H1 (cell line): ENCODE measurements at regions not wholly inside any gene's neighbourhood (a gene's known extent, or its start where the extent isn't known, plus 50 kb on each side); places are given as distances from the start of the nearest gene placed in this dataset.

Source experiments
- CTCF ChIA-PET: fragments of 300-600 bp; sonication (Branson Sonifier 250); formaldehyde crosslinking; loops from one replicate; lab custom pipeline; 2021; ENCODE audit not compliant: partially characterized antibody; lab: Charles Lee
- POLR2A ChIA-PET: fragments of 300-600 bp; sonication (Branson Sonifier 250); formaldehyde crosslinking; loops from one replicate; lab custom pipeline; 2021; ENCODE audit warnings: inconsistent platforms; ENCODE audit not compliant: partially characterized antibody; lab: Charles Lee
- DNase-seq, 2 experiments: peaks; one replicate each; pipeline versions ENCODE4 v3.0.0 to v3.0.0-alpha.2; 2010 to 2022; ENCODE audit warnings: low spot score in 2 of 2, low read depth in 1 of 2, mixed read lengths in 1 of 2
- FAIRE-seq: peaks from 2 replicates; lab custom pipeline; 2011; peaks lifted over from hg19 to GRCh38; lab: Jason Lieb, UNC
- H2AFZ ChIP-seq: 2 replicates; pipeline ENCODE4 v1.8.1; 2012; ENCODE audit warnings: low read length, inconsistent platforms
- H2AK5ac ChIP-seq: 2 replicates; pipeline ENCODE4 v1.6.1; 2013; ENCODE audit warnings: low read depth, low read length
- H2BK120ac ChIP-seq: replicated peaks from 2 replicates; pipeline ENCODE3; 2013; ENCODE audit warnings: low read depth, low read length, inconsistent platforms
- H2BK12ac ChIP-seq: 2 replicates; pipeline ENCODE4 v1.6.1; 2013; ENCODE audit warnings: low read depth, low read length
- H2BK15ac ChIP-seq: 2 replicates; pipeline ENCODE4 v1.6.1; 2013; ENCODE audit warnings: low read length
- H2BK20ac ChIP-seq: 2 replicates; pipeline ENCODE4 v1.6.1; 2013; ENCODE audit warnings: low read length
- H2BK5ac ChIP-seq: 2 replicates; pipeline ENCODE4 v1.6.1; 2013; ENCODE audit warnings: low read depth, low read length
- H3K14ac ChIP-seq: 2 replicates; pipeline ENCODE4 v1.6.1; 2013; ENCODE audit warnings: inconsistent platforms; ENCODE audit not compliant: insufficient read length
- H3K18ac ChIP-seq: 2 replicates; pipeline ENCODE4 v1.6.1; 2013; ENCODE audit warnings: low read length; ENCODE audit errors: extremely low read depth
- H3K23ac ChIP-seq: 2 replicates; pipeline ENCODE4 v1.6.1; 2013; ENCODE audit warnings: inconsistent platforms; ENCODE audit not compliant: insufficient read length
- H3K23me2 ChIP-seq: 2 replicates; pipeline ENCODE4 v1.6.1; 2013; ENCODE audit warnings: low read depth, low read length
- H3K27ac ChIP-seq: 2 replicates; pipeline ENCODE4 v1.6.1; 2011; ENCODE audit warnings: low read depth, low read length, inconsistent platforms
- H3K27me3 ChIP-seq, 4 experiments: replicated peaks in 1 of 4; 1 replicate in 1 of 4; 2 replicates in 3 of 4; pipeline versions ENCODE4 v1.6.1 to v1.8.1; 2011 to 2013; ENCODE audit warnings: low read length in 3 of 4, mild to moderate bottlenecking in 3 of 4, inconsistent platforms in 2 of 4, mixed read lengths in 2 of 4, moderate library complexity in 1 of 4; ENCODE audit not compliant: control insufficient read depth in 3 of 4, insufficient read depth in 3 of 4; ENCODE audit errors: extremely low read depth in 1 of 4
- H3K36me3 ChIP-seq, 4 experiments: 2 replicates each; pipeline versions ENCODE4 v1.6.1 to v1.8.1; 2011 to 2013; ENCODE audit warnings: mild to moderate bottlenecking in 4 of 4, low read length in 3 of 4, moderate library complexity in 2 of 4, control low read depth in 1 of 4, inconsistent platforms in 1 of 4; ENCODE audit not compliant: insufficient read depth in 4 of 4, control insufficient read depth in 2 of 4
- H3K4ac ChIP-seq: replicated peaks from 2 replicates; pipeline ENCODE3; 2013; ENCODE audit warnings: low read length, low read depth, mixed read lengths, inconsistent platforms; ENCODE audit not compliant: insufficient read length
- H3K4me1 ChIP-seq, 4 experiments: replicated peaks in 1 of 4; 1 replicate in 1 of 4; 2 replicates in 3 of 4; pipeline versions ENCODE4 v1.6.1 to v1.8.1; 2011 to 2013; ENCODE audit warnings: low read length in 3 of 4, inconsistent platforms in 2 of 4, mixed read lengths in 1 of 4; ENCODE audit not compliant: insufficient read depth in 4 of 4, control insufficient read depth in 3 of 4
- H3K4me2 ChIP-seq, 2 experiments: 2 replicates each; pipeline versions ENCODE4 v1.6.1 to v1.8.1; 2011 to 2013; ENCODE audit warnings: low read depth in 2 of 2, low read length in 2 of 2, control low read depth in 1 of 2, inconsistent platforms in 1 of 2, mild to moderate bottlenecking in 1 of 2; ENCODE audit not compliant: insufficient read depth in 1 of 2
- H3K4me3 ChIP-seq, 4 experiments: fragments of 200-600, 300-600 bp in 1 of 4; sonication (generic), shearing (Covaris generic), sonication (Bioruptor Twin) in 1 of 4; 2 replicates each; pipeline versions ENCODE4 v1.5.1 to v1.8.1; 2011 to 2016; ENCODE audit warnings: low read length in 4 of 4, low read depth in 3 of 4, control low read depth in 2 of 4, inconsistent platforms in 2 of 4, mild to moderate bottlenecking in 2 of 4, mixed read lengths in 1 of 4, moderate library complexity in 1 of 4; ENCODE audit not compliant: insufficient read depth in 2 of 4; ENCODE audit errors: extremely low read depth in 1 of 4
- H3K56ac ChIP-seq: replicated peaks from 2 replicates; pipeline ENCODE3; 2013; ENCODE audit warnings: low read depth, mild to moderate bottlenecking, mixed read lengths, low read length, inconsistent platforms; ENCODE audit not compliant: insufficient read length
- H3K79me1 ChIP-seq: 2 replicates; pipeline ENCODE4 v1.6.1; 2013; ENCODE audit warnings: low read depth, low read length, control low read depth
- H3K79me2 ChIP-seq, 2 experiments: 2 replicates each; pipeline versions ENCODE4 v1.6.1 to v1.8.1; 2012 to 2013; ENCODE audit warnings: low read length in 2 of 2, mild to moderate bottlenecking in 2 of 2, inconsistent platforms in 1 of 2; ENCODE audit not compliant: insufficient read depth in 2 of 2, control insufficient read depth in 1 of 2
- H3K9ac ChIP-seq, 4 experiments: replicated peaks in 1 of 4; 1 replicate in 1 of 4; 2 replicates in 3 of 4; pipeline versions ENCODE4 v1.6.1 to v1.8.1; 2011 to 2013; ENCODE audit warnings: low read depth in 3 of 4, low read length in 3 of 4, control low read depth in 2 of 4, mild to moderate bottlenecking in 2 of 4, moderate library complexity in 2 of 4, inconsistent platforms in 1 of 4; ENCODE audit errors: extremely low read depth in 1 of 4
- H3K9me3 ChIP-seq, 2 experiments: 2 replicates each; pipeline versions ENCODE4 v1.6.1 to v1.8.1; 2012 to 2013; ENCODE audit warnings: mild to moderate bottlenecking in 2 of 2, moderate library complexity in 2 of 2, control low read depth in 1 of 2, inconsistent platforms in 1 of 2, low read depth in 1 of 2, low read length in 1 of 2, mixed read lengths in 1 of 2; ENCODE audit not compliant: insufficient read depth in 2 of 2
- H4K20me1 ChIP-seq, 2 experiments: replicated peaks in 1 of 2; 2 replicates each; pipeline versions ENCODE3 to v1.8.1; 2011 to 2013; ENCODE audit warnings: inconsistent platforms in 2 of 2, low read length in 2 of 2, mild to moderate bottlenecking in 1 of 2; ENCODE audit not compliant: insufficient read depth in 2 of 2, control insufficient read depth in 1 of 2
- H4K5ac ChIP-seq: 2 replicates; pipeline ENCODE4 v1.6.1; 2013; ENCODE audit warnings: low read length, low read depth, mixed read lengths, inconsistent platforms; ENCODE audit not compliant: insufficient read length
- H4K8ac ChIP-seq: 2 replicates; pipeline ENCODE4 v1.8.0; 2013; ENCODE audit warnings: mild to moderate bottlenecking, moderate library complexity, low read length, inconsistent platforms; ENCODE audit not compliant: insufficient read depth; ENCODE audit errors: extremely low read depth
- H4K91ac ChIP-seq: replicated peaks from 2 replicates; pipeline ENCODE3; 2013; ENCODE audit warnings: low read length, mixed read lengths, inconsistent platforms; ENCODE audit not compliant: insufficient read length
- GABPA ChIP-seq: IDR thresholded peaks from 2 replicates; pipeline ENCODE4 v1.6.1; 2011; ENCODE audit warnings: mild to moderate bottlenecking, low read length, moderate library complexity, borderline replicate concordance; ENCODE audit not compliant: insufficient read depth
- KDM5A ChIP-seq: fragments of 200-600 bp; IDR thresholded peaks from 2 replicates; pipeline ENCODE4 v1.7.1; 2012; ENCODE audit warnings: mild to moderate bottlenecking, low read length, inconsistent platforms, mixed read lengths
- NANOG ChIP-seq: IDR thresholded peaks from 2 replicates; pipeline ENCODE4 v1.6.1; 2011; ENCODE audit warnings: low read length, low read depth, mild to moderate bottlenecking, inconsistent platforms; ENCODE audit not compliant: insufficient read depth, poor library complexity, severe bottlenecking
- RNF2 ChIP-seq: fragments of 200-900, 300-1000 bp; sonication (generic); IDR thresholded peaks from 2 replicates; pipeline ENCODE4 v1.7.1; 2016; ENCODE audit warnings: borderline replicate concordance, low read depth, mild to moderate bottlenecking, antibody characterized with exemption, low read length; ENCODE audit not compliant: poor library complexity, severe bottlenecking; ENCODE audit errors: missing control alignments
- SIX5 ChIP-seq: IDR thresholded peaks from 2 replicates; pipeline ENCODE4 v1.6.1; 2011; ENCODE audit warnings: mild to moderate bottlenecking, low read depth, low read length
- SP4 ChIP-seq: IDR thresholded peaks from 2 replicates; pipeline ENCODE4 v1.6.1; 2012; ENCODE audit warnings: low read length, inconsistent platforms
- WGBS, 2 experiments: shearing (Covaris generic) in 1 of 2; methylation state at CpG; one replicate each; pipeline versions ENCODE4 v1.1.6 to v1.1.7; 2013 to 2015; ENCODE audit warnings: low lambda C conversion rate in 2 of 2, mixed read lengths in 2 of 2, inconsistent platforms in 1 of 2, low coverage in 1 of 2, missing lambda C conversion rate in 1 of 2; ENCODE audit not compliant: insufficient replicate concordance in 2 of 2, insufficient coverage in 1 of 2, insufficient read length in 1 of 2; ENCODE audit errors: extremely low coverage in 1 of 2, missing lambda C conversion rate in 1 of 2; 5-methylcytosine and 5-hydroxymethylcytosine counted together

DNA sequence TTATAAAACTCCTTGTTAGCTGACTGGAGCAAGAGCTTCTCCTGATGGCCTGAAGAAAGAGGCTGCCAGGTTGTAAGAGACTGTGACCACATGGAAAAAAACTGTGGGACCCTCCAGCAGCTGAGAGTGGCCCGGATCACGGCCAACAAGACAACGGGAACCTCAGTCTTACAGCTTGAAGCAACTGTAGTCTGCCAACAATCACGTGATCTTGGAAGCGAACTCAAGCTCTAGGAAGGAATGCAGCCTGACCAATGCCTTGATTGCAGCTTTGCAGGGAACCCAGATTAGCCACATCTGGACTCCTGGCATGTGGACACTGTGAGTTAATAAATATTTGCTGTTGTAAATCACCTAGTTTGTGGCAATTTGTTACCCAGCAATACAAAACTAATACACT is 442.6 kb upstream of the PRMT6 start:
- no peak overlapping the region for H3K23ac ChIP-seq
- no peak overlapping the region for H2BK120ac ChIP-seq
- no peaks in the 10 kb centered on the region for H3K23me2 ChIP-seq
- CTCF ChIA-PET = interaction anchor here (0.9 kb wide), 1 partner anchor 523 kb away, joined by 3 read pairs; no protein-coding TSS in a partner anchor
- no peak overlapping the region for H3K4ac ChIP-seq
- H4K91ac ChIP-seq = no peak overlapping the region
- H3K79me1 ChIP-seq = no peaks in the 10 kb centered on the region
- no peak for DNase-seq
- no peak overlapping the region for H3K4me2 ChIP-seq
- no peaks in the 10 kb centered on the region for H3K79me2 ChIP-seq
- no peaks in the 10 kb centered on the region for H3K4me1 ChIP-seq
- no peak overlapping the region for H3K27ac ChIP-seq
- H2AFZ ChIP-seq = 0 out of 2 replicates have a peak overlapping the region, but pooled peaks have one; percentile 23
- FAIRE-seq = no peak
- no peak overlapping the region for H2BK5ac ChIP-seq
- H3K9me3 ChIP-seq = no peaks in the 10 kb centered on the region
- H2AK5ac ChIP-seq = no peak overlapping the region
- no peaks in the 10 kb centered on the region for H3K36me3 ChIP-seq
- H3K9ac ChIP-seq = no peak overlapping the region
- TF ChIP-seq SIX5 = no peak
- TF ChIP-seq RNF2 = no peak
- no peak for TF ChIP-seq KDM5A
- TF ChIP-seq GABPA = no peak
- no peak for TF ChIP-seq SP4
- TF ChIP-seq NANOG = no peak
- WGBS, 2 experiments = 87% methylated on average over 5 of the region's 5 CpGs; no CpG with 5 or more reads in 1 of the 2 experiments
- no peak overlapping the region for H2BK20ac ChIP-seq
- POLR2A ChIA-PET = no interaction called here
- no peak overlapping the region for H2BK15ac ChIP-seq
- no peaks in the 10 kb centered on the region for H4K20me1 ChIP-seq
- H3K14ac ChIP-seq = no peak overlapping the region
- no peak overlapping the region for H3K4me3 ChIP-seq
- H3K18ac ChIP-seq = no peak overlapping the region
- H4K5ac ChIP-seq = no peak overlapping the region
- H3K56ac ChIP-seq = no peak overlapping the region
- no peak overlapping the region for H2BK12ac ChIP-seq
- H3K27me3 ChIP-seq = no peaks in the 10 kb centered on the region
- H4K8ac ChIP-seq = no peak overlapping the region
